H1 (cell line): ENCODE measurements at regions not wholly inside any gene's neighbourhood (a gene's known extent, or its start where the extent isn't known, plus 50 kb on each side); places are given as distances from the start of the nearest gene placed in this dataset.

Experiments
- RNF2 ChIP-seq: fragments of 200-900, 300-1000 bp; sonication (generic); IDR thresholded peaks from 2 replicates; pipeline ENCODE4 v1.7.1; 2016; ENCODE audit warnings: borderline replicate concordance, low read depth, mild to moderate bottlenecking, antibody characterized with exemption, low read length; ENCODE audit not compliant: poor library complexity, severe bottlenecking; ENCODE audit errors: missing control alignments
- USF2 ChIP-seq: IDR thresholded peaks from 2 replicates; pipeline ENCODE4 v1.6.1; 2011; ENCODE audit warnings: low read length, improper control_type of control experiment

DNA sequence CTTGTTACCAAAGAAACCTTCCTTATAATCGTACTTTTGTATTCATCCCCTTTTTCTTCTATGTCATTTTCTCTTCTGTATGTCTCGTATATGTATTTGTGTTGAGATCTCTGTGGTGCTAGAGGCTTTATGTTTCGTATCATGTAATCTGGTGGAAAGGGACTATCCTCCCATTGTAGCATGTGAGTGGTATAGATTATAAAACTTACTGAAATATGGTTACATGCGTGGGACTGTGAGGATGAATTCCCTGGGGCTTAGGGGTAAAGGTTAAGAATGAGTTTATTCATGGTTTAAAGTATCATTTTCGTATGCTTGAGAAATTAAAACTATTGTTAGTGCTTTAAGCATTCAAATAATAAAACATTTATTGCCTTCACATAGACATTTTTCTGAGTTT lies 141.9 kb downstream of the ANKRD7 start (continued):
- no peak for TF ChIP-seq USF2
- no peak for TF ChIP-seq RNF2
- TF ChIP-seq, all 59 proteins: peak for 0
